ENCODE measurements at regions not wholly inside any gene's neighbourhood (a gene's known extent, or its start where the extent isn't known, plus 50 kb on each side); places are given as distances from the start of the nearest gene placed in this dataset.

GRCh38 chr11:131136486-131136885, 220.2 kb upstream of the SNX19 start:
- Histone ChIP-seq H3K27ac (ENCODE audit: insufficient read depth, low read length) (no peak overlapping the region), H3K4me1 (ENCODE audit: control insufficient read depth, extremely low read depth, insufficient read depth, low read length) (no peaks in the 10 kb centered on the region), H2AFZ (ENCODE audit: low read length) (no peak overlapping the region), H4K20me1 (ENCODE audit: control insufficient read depth, extremely low read depth, insufficient read depth, low read length) (no peaks in the 10 kb centered on the region), H3K27me3 (ENCODE audit: control insufficient read depth, insufficient read depth, low read length) (no peaks in the 10 kb centered on the region), H3K9me3 (ENCODE audit: control insufficient read depth, insufficient read depth, low read depth, low read length) (no peaks in the 10 kb centered on the region), H3K36me3 (ENCODE audit: control insufficient read depth, insufficient read depth, low read length) (no peaks in the 10 kb centered on the region), H3K4me2 (ENCODE audit: extremely low read depth, insufficient read depth, low read length) (no peak overlapping the region), H3K9ac (ENCODE audit: insufficient read depth, low read length) (no peak overlapping the region), H3K4me3 (replicated peaks in 1 of 4; ENCODE audit: control extremely low read depth in 1 of 4, insufficient read depth in 1 of 4, low read depth in 3 of 4, low read length in 4 of 4) (no peak overlapping the region), H3K79me2 (ENCODE audit: control insufficient read depth, insufficient read depth, low read length) (no peaks in the 10 kb centered on the region)
- DNase-seq (ENCODE audit: low read depth in 2 of 2): peak; percentile 11 to 26
- TF ChIP-seq EZH2 (IDR thresholded peaks at IDR 0.05; ENCODE audit: low read length, missing control alignments) (no peak), CTCF (conservative IDR thresholded peaks at IDR 0.05 in 1 of 2, IDR thresholded peaks at IDR 0.05 in 1 of 2; ENCODE audit: low read depth in 1 of 2, low read length in 2 of 2) (no peak)

DNA sequence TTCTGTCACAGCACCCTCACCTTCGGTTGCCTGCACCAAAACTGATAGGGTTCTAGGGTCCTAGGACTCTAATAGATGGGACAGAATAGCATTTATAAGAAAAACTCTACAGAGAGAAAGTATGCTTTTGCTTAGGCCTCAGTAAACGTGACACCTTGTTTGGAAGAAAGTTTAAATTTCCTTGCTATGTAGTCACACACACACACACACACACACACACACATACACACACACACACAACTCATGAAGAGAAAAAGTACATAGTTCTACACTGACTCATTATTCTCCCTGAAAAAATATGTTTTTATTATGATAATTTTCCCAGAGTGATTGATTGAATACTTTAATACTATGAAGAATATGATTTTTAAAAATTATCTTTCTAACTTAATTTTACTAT, 220.8 kb upstream of the SNX19 start:
- Histone ChIP-seq H3K27ac (ENCODE audit: insufficient read depth, low read length) (no peak overlapping the region), H3K4me3 (replicated peaks in 1 of 4; ENCODE audit: control extremely low read depth in 1 of 4, insufficient read depth in 1 of 4, low read depth in 3 of 4, low read length in 4 of 4) (no peak overlapping the region), H3K27me3 (ENCODE audit: control insufficient read depth, insufficient read depth, low read length) (no peaks in the 10 kb centered on the region), H3K9me3 (ENCODE audit: control insufficient read depth, insufficient read depth, low read depth, low read length) (no peaks in the 10 kb centered on the region), H2AFZ (ENCODE audit: low read length) (no peak overlapping the region), H3K79me2 (ENCODE audit: control insufficient read depth, insufficient read depth, low read length) (no peaks in the 10 kb centered on the region), H3K4me1 (ENCODE audit: control insufficient read depth, extremely low read depth, insufficient read depth, low read length) (no peaks in the 10 kb centered on the region), H3K36me3 (ENCODE audit: control insufficient read depth, insufficient read depth, low read length) (no peaks in the 10 kb centered on the region), H3K9ac (ENCODE audit: insufficient read depth, low read length) (no peak overlapping the region), H3K4me2 (ENCODE audit: extremely low read depth, insufficient read depth, low read length) (no peak overlapping the region), H4K20me1 (ENCODE audit: control insufficient read depth, extremely low read depth, insufficient read depth, low read length) (no peaks in the 10 kb centered on the region)
- DNase-seq (ENCODE audit: low read depth in 2 of 2): peak; percentile 39 to 45
- no peak for TF ChIP-seq CTCF (conservative IDR thresholded peaks at IDR 0.05 in 1 of 2, IDR thresholded peaks at IDR 0.05 in 1 of 2; ENCODE audit: low read depth in 1 of 2, low read length in 2 of 2)
- no peak for TF ChIP-seq EZH2 (IDR thresholded peaks at IDR 0.05; ENCODE audit: low read length, missing control alignments)

DNA sequence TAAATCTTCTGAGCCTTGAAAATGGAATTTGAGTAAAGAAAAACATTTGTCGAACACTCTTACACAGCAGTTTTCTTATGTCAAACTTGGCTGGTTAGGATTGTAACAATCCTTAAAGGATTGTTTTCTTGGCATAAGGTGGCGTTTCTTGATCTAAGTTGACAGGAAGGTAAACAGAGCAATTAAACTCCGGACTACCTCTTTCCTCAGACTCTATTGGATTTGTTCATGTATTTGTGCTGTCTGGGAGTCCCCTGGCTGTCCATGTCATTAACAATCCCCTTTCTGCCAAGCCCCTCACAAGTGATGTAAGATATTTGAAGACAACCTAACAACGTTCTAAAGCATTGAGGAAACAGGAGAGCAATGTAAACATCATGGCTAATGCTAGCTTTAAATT, 222.5 kb upstream of the SNX19 start:
- Histone ChIP-seq H3K4me3 (replicated peaks in 1 of 4; ENCODE audit: control extremely low read depth in 1 of 4, insufficient read depth in 1 of 4, low read depth in 3 of 4, low read length in 4 of 4) (no peak overlapping the region), H3K9me3 (ENCODE audit: control insufficient read depth, insufficient read depth, low read depth, low read length) (no peaks in the 10 kb centered on the region), H3K4me2 (ENCODE audit: extremely low read depth, insufficient read depth, low read length) (no peak overlapping the region), H3K27ac (ENCODE audit: insufficient read depth, low read length) (no peak overlapping the region), H4K20me1 (ENCODE audit: control insufficient read depth, extremely low read depth, insufficient read depth, low read length) (no peaks in the 10 kb centered on the region), H3K79me2 (ENCODE audit: control insufficient read depth, insufficient read depth, low read length) (no peaks in the 10 kb centered on the region), H3K36me3 (ENCODE audit: control insufficient read depth, insufficient read depth, low read length) (no peaks in the 10 kb centered on the region), H3K4me1 (ENCODE audit: control insufficient read depth, extremely low read depth, insufficient read depth, low read length) (no peaks in the 10 kb centered on the region), H2AFZ (ENCODE audit: low read length) (no peak overlapping the region), H3K9ac (ENCODE audit: insufficient read depth, low read length) (no peak overlapping the region), H3K27me3 (ENCODE audit: control insufficient read depth, insufficient read depth, low read length) (no peaks in the 10 kb centered on the region)
- DNase-seq (ENCODE audit: low read depth in 2 of 2): peak in 1 of 2 donors; percentile 22
- no peak for TF ChIP-seq EZH2 (IDR thresholded peaks at IDR 0.05; ENCODE audit: low read length, missing control alignments)
